ENCODE measurements at regions not wholly inside any gene's neighbourhood (a gene's known extent, or its start where the extent isn't known, plus 50 kb on each side); places are given as distances from the start of the nearest gene placed in this dataset.

GRCh38 chr6:117169781-117170281, 95.5 kb upstream of the VGLL2 start:
- TF ChIP-seq POLR2AphosphoS5 (IDR thresholded peaks at IDR 0.05) (no peak), CTCF (IDR thresholded peaks at IDR 0.05 in 8 of 11, conservative IDR thresholded peaks at IDR 0.05 in 3 of 11) (no peak), POLR2A (IDR thresholded peaks at IDR 0.05) (no peak)
